NCI-H2107 treated with DMSO at 0.1 percent for 48 hours (cell line): ENCODE measurements at regions not wholly inside any gene's neighbourhood (a gene's known extent, or its start where the extent isn't known, plus 50 kb on each side); places are given as distances from the start of the nearest gene placed in this dataset.

Experiments used
- DNase-seq: peaks from one replicate; lab custom pipeline; 2025; ENCODE audit not compliant: unreplicated experiment; lab: John Stamatoyannopoulos, UW

DNA sequence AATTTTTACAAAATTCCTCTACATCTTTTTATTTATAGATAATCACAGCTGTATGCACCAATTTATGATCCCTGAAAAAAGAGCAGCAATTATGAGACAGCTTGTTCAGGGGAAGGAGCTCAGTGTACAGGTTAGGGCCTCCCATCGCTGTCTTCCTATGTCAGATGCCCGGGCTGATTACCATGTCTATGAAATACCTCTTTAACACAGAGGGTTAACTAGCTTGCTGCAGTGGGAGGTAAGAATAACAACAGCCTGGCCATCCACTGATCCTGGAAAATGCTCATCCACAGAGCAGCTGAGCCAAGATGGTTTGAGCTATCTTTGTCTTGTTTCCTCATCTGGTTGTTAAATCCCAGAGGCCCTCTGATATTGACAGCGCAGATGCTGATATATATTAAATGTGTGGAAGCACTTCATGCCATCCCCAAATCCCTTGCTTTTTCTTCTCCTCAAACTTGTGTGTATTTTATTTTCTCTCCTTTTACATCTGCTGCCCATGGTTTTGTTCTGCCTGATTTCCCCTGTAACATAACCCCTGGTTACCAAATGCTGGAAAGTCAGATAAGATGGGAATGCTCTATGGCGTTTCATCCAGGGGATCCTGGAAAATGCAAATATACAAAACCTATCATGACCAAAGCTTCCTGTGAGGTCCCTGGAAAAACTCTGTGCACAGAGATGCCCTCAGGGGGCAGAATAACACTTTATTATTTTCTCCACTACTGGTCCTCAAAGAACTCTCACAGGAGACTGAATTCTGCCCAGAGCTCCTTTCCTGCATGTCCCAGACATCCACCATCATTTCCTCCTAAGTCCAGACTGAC is 85.8 kb upstream of the PUDP start:
- DNase-seq: no peak

DNA sequence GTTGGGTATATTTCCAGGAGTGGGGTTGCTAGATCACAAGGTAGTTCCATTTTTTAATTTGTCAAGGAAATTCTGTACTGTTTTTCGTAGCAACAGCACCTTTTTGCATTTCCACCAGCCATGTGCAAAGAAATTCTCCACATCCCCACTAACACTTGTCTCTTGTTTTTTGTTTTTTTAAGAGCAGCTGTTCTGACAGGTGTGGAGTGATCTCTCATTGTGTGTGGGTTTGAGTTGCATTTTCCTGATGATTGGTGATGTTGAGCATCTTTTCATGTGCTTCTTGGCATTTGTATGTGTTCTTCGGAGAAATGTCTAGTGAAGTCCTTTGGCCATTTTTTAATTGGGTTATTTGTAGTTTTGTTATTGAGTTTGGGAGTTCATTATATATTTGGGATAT is 80.3 kb upstream of the PUDP start:
- no peak for DNase-seq

DNA sequence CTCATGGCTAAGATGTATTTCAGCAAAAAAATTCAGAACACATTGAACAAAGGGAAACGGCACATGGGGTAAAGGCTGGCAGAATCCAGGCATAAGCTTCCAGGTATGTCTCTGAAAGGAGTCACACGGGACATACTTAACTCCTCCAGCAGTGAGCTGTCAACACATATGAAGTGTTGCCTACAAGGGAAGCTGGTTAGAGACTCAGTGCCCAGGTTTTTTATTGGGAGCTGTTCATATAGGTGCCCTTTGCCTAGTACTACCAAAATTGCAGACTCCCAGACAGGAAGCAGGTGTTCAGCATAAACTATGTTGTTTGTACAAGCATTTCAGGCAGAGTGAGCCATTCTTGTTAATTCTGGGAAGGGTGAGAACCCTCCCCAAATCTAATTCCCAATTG is 77.4 kb upstream of the PUDP start:
- DNase-seq: no peak

DNA sequence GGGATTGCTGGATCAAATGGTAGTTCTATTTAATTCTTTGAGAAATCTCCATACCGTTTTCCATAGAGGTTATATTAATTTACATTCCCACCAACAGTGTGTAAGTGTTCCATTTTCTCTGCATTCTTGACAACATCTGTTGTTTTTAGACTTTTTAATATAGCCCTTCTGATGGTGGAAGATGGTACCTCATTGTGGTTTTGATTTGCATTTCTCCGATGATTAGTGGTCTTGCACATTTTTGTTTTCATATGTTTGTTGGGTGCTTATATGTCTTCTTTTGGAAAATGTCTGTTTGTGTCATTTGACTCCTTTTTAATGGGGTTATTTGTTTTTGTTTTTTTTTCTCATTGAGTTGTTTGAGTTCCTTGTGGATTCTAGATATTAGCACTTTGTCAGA is 75.3 kb upstream of the PUDP start:
- no peak for DNase-seq

DNA sequence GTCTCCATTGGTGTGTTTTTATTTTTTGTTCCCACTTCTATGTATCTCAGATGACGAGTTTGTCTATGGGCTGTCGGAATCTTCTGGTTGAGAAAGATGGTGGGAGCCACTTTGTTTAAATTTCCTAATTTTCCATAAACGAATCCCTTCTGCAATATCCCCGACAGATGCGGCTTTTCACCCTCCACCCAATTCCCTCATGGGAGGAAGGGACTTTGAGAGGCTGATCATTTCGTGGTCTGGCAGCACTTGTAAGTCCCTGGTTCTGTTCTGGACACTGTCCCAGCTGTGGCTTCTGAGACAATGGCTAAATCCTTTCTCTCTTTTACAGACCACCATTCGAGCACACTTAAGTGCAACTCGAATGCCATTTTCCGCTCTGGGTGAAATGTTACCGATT is 72.2 kb upstream of the PUDP start:
- DNase-seq: no peak

DNA sequence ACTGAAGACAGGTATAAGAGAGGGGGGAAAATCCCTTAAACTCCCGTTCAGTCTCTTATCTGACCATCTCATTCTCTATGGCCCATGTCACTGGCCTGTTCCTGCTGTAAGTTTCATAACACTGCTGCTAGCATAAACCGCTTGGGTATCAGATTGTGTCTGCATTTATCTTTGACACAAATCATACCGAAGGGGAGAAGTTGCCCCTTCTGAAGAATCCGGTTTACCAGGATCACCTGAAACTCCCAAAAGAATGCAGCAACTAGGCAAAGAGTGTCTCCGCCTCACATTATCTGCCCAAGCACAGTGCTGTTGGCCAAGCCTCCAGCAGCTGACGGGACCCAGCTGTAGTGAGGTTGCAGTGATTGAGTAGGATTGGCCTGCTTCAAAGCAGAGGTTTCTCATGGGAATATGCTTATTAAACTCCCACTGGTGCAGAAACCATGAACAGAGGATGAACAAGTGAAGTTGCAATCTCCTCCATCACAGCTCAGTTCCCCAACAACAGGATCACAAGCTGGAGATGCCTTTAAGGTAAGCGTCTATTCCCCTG is 71.3 kb upstream of the PUDP start:
- no peak for DNase-seq

DNA sequence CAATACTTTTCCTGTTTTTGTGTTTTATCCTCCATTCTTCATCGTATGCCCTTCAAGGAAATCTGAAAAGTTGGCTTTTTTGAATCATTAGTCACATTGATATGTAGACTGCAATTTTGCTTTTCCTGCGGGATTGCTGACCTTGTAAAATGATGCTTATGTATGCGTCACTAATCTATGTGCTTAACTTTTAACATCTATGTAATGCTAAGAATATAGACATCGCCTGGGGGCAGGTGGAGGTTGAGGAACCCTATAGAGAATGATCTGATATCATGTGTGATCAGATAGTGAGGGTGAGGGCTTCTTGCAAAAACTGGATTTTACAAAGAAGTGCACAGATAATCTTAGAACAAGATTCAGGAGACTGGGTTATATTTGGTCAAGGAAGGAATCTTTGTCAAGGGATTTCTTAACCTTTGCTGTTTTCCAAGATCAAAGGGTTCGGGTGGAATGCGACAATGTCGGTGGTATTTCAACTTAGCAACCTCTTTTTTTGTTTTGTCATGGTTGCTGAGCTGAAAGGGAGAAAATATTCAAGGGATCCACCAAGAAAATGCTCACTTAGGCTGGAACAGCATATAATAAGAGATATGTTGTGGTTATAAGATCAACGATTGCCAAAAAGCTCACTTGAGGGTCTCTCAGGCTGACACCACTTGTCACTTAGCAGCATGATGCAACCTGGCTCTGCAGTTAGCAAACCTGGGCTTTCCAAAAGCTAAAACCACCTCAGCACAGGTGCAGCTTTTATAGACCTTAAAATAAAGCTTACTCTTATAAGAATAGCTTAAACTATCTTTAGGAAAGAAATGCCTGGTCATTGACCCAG is 70.6 kb upstream of the PUDP start:
- no peak for DNase-seq

DNA sequence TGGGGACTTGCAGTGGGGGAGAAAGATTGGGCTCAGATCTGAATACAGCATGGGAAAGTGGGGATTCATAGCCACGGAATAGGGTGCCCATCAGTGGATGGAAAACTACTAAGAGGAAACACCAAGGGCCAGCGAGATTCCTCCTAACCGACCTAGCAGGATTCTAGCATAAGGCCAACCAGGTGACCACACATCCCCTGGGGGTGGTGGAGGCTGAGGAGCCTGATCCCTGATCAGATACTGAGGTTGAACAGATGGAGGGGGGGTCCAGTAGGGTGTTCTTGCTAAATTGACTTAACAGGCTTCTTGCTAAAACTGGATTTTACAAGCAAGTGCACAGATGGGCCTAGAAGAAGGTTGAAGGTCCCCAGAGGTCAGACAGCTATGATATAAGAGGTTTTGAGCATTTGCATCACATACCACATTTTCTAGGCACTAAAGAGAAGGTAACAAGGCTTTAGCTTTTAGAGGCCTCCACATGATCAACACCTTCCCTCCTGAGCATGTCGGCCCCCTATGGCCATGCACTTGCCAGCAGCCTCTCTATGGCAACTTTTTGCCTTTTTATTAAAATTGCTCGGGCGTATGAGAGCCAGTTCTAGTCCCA is 69.1 kb upstream of the PUDP start:
- no peak for DNase-seq

DNA sequence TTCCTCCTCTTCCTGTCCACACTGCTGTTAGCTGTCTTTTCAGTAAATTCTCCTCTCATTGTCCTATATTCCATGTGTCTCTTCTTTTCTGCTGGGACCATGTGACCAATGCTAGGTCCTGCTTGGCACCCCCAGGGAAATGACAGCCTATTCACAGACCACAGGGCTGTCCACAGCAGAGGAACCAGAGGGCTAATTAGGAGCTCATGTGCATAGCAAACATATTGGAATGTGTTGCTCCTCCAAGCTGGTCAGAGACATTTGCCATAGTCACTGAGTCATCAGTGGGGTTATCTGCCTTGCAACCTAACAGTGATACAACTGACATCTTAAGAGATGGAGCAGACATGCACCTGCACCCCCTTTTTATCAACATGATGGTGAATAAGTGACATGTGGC is 67.9 kb upstream of the PUDP start:
- DNase-seq: no peak

DNA sequence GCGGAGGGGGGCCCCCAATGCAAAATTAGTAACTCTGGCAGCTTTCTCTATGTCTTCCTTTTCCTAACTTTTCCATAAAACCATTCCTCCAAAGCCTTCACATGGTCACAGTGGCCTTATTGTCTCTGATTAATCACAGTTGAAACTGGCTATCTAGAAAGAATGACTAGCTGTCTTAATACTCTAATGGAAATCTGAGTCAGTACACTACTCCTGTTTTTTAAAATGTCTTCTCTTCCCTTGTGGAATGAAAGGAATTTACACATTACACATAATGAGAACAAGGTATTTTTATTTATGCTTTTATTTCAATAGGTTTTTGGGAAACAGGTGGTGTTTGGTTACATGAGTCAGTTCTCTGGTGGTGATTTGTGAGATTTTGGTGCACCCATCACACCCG is 66.3 kb upstream of the PUDP start:
- no peak for DNase-seq

DNA sequence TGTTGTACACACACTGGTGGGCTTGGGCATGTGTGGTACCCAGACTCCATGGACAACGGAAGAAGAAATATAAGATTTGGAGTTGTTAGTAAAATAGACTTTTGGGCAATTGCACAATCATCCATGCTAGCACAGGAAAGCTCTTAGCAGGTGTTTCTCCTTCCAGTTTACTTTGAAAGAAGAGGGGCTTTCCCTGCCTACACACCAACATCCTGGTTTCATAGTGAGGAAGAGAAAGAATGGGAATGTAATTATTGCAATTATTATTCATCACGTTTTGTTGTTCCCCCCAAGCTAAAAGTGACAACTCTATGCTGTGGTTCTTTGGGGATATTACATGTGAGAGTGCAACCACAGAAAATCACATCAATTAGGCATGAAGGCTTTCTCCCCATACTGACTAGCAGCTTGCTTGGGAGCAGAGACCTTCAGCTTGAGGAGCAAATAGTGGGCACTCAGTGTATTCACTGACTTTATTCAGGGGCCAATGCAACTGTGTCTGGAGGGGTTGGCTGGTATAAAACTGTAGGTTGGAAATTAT is 57.2 kb upstream of the PUDP start:
- no peak for DNase-seq

DNA sequence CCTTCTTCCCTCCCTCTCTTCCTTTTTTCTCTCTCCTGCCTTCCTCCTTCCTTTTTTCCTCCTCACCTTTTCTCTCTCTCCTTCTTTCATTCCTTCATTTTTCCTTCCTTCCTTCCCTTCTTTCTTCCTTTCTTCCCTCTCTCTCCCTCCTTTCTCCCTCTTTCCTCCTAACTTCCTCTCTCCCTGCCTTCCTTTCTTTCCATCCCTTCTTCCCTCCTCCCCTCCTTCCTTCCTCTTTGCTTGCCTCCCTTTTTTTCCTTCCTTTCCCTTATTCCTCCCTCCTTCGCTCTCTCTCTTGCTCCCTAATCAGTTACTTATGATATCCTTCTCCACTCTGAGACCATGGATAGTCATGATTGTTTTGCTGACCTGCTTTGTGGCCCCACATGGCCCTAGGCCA is 56.7 kb upstream of the PUDP start:
- DNase-seq: no peak

DNA sequence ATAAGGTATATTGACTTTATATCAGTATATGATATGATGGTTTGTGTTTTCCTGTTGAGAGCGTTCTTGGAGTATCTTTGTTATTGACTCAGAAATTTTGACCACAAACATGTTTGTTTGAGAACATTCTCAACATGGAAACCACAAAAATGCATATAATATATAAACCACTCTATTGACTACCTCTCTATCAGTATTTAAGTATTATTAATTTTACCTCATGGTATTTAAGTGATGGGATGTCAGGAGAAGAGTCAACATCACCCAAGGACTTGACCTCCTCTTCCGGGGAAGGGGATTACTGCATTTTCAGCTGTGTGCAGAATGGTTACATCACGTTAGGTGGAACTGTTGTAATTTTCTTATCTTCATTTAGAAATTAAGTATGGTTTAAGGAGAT is 54.3 kb upstream of the PUDP start:
- no peak for DNase-seq

DNA sequence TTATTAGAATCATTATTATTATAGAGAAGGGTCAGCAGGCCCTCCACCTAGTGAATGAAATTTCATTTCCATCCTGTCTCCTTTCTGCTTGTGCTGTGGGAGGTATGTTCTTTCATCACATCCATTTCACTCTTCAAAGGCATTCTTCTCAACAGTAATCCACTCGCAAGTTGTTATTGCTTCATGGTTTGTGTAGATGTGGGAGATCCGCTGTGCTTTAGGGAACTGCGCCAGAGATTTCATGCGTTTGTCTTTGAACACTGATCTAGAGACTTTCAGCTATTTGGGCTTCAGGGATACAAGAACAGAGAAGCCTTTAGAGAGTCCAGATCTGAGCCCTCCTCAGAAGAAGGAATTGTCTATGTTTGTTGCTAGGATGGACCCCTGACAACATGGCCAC is 53.5 kb upstream of the PUDP start:
- DNase-seq: no peak

DNA sequence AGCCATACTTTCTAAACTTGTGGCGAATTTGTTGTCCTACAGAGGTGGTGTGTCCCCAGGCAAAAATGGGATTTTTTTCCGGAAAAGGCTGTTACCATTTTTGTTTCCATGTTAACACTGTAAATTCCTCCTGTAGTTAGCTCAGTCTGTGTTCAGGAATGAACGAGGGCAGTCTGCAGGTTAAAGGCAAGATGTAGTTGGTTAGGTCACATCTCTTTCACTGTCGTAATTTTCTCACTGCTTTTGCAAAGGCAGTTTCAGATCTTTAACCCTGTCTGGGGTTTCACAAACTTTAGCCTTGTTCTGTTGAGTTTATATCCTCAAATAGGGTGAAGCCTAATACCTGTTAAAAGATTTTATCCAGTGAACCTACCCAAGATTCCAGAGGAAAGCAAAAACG is 50.5 kb upstream of the PUDP start:
- no peak for DNase-seq
